B cell (primary cell): ENCODE measurements at regions not wholly inside any gene's neighbourhood (a gene's known extent, or its start where the extent isn't known, plus 50 kb on each side); places are given as distances from the start of the nearest gene placed in this dataset.

Source experiments
- ATAC-seq: fragments of 200-7000 bp; cut with Tn5 transposase; one replicate; pipeline ENCODE4 v1.10.0; 2021; ENCODE audit warnings: low read depth, mild to moderate bottlenecking, moderate number of reproducible peaks, moderate library complexity
- CTCF ChIA-PET: fragments of 350-600 bp; sonication (Branson Sonifier 250); formaldehyde crosslinking; loops from one replicate; lab custom pipeline; 2021; ENCODE audit warnings: antibody characterized with exemption, inconsistent platforms; lab: Charles Lee
- POLR2A ChIA-PET: fragments of 350-600 bp; sonication (Branson Sonifier 250); formaldehyde crosslinking; loops from one replicate; lab custom pipeline; 2021; ENCODE audit warnings: antibody characterized with exemption; lab: Charles Lee
- DNase-seq: peaks from one replicate; pipeline ENCODE4 v3.0.0; 2013
- H2AFZ ChIP-seq: 2 replicates; pipeline ENCODE4 v1.6.1; 2012; ENCODE audit warnings: mild to moderate bottlenecking, low read depth, low read length; ENCODE audit not compliant: insufficient read depth, poor library complexity, severe bottlenecking
- H3K27ac ChIP-seq, 2 donors: 1 replicate in 1 of 2; 2 replicates in 1 of 2; pipeline ENCODE4 v1.5.1; 2012 to 2013; ENCODE audit warnings: low read length in 2 of 2, mild to moderate bottlenecking in 2 of 2, moderate library complexity in 1 of 2
- H3K27me3 ChIP-seq, 4 experiments: fragments of 200-600 bp in 1 of 4; sonication (generic) in 1 of 4; replicated peaks in 1 of 4; 1 replicate in 2 of 4; 2 replicates in 2 of 4; pipeline versions ENCODE4 v1.6.1 to v1.7.0; 2013 to 2016; ENCODE audit warnings: low read length in 3 of 4, mild to moderate bottlenecking in 2 of 4, mixed read lengths in 1 of 4, moderate library complexity in 1 of 4; ENCODE audit not compliant: insufficient read depth in 4 of 4, control insufficient read depth in 3 of 4; ENCODE audit errors: control extremely low read depth in 1 of 4
- H3K36me3 ChIP-seq, 2 experiments: replicated peaks in 1 of 2; 1 replicate in 1 of 2; 2 replicates in 1 of 2; pipeline versions ENCODE4 v1.6.1 to v1.7.1; 2013; ENCODE audit warnings: low read length in 1 of 2; ENCODE audit not compliant: insufficient read depth in 2 of 2, control insufficient read depth in 1 of 2; ENCODE audit errors: control extremely low read depth in 1 of 2, extremely low read depth in 1 of 2
- H3K4me1 ChIP-seq, 2 donors: fragments of 200-600 bp in 1 of 2; sonication (generic) in 1 of 2; 1 replicate in 1 of 2; 2 replicates in 1 of 2; pipeline versions ENCODE4 v1.5.1 to v1.6.1; 2013 to 2017; ENCODE audit warnings: low read length in 2 of 2; ENCODE audit not compliant: control insufficient read depth in 2 of 2, insufficient read depth in 2 of 2
- H3K4me2 ChIP-seq: replicated peaks from 2 replicates; pipeline ENCODE3; 2012; ENCODE audit warnings: mild to moderate bottlenecking, low read depth, low read length; ENCODE audit not compliant: poor library complexity, severe bottlenecking
- H3K4me3 ChIP-seq, 5 experiments: fragments of 200-600 bp in 1 of 5; sonication (generic) in 1 of 5; 1 replicate in 3 of 5; 2 replicates in 2 of 5; pipeline versions ENCODE4 v1.5.1 to v1.7.0; 2011 to 2016; ENCODE audit warnings: low read length in 4 of 5, mild to moderate bottlenecking in 4 of 5, low read depth in 2 of 5, control low read depth in 1 of 5, moderate library complexity in 1 of 5; ENCODE audit not compliant: insufficient read depth in 1 of 5; ENCODE audit errors: control extremely low read depth in 1 of 5, extremely low read depth in 1 of 5
- H3K79me2 ChIP-seq: fragments of 200-600 bp; sonication (generic); one replicate; pipeline ENCODE4 v1.6.0; 2016; ENCODE audit warnings: low read length; ENCODE audit not compliant: control insufficient read depth, insufficient read depth
- H3K9ac ChIP-seq: fragments of 200-600 bp; sonication (generic); 2 replicates; pipeline ENCODE4 v1.6.1; 2017; ENCODE audit warnings: mild to moderate bottlenecking, low read length, moderate library complexity
- H3K9me3 ChIP-seq, 3 donors: one replicate each; pipeline versions ENCODE4 v1.6.1 to v1.7.1; 2013; ENCODE audit warnings: low read length in 2 of 3; ENCODE audit not compliant: control insufficient read depth in 2 of 3, insufficient read depth in 1 of 3; ENCODE audit errors: control extremely low read depth in 1 of 3
- H4K20me1 ChIP-seq: 2 replicates; pipeline ENCODE4 v1.6.0; 2012; ENCODE audit warnings: mild to moderate bottlenecking, low read length; ENCODE audit not compliant: insufficient read depth, control insufficient read depth, poor library complexity, severe bottlenecking
- H3K27ac Mint-ChIP-seq: one replicate; pipeline ENCODE4 v1.8.0; 2021; ENCODE audit warnings: mixed read lengths
- H3K27me3 Mint-ChIP-seq: one replicate; pipeline ENCODE4 v1.8.0; 2021; ENCODE audit warnings: mixed read lengths
- H3K4me1 Mint-ChIP-seq: one replicate; pipeline ENCODE4 v1.8.0; 2021; ENCODE audit warnings: mixed read lengths
- H3K4me3 Mint-ChIP-seq: one replicate; pipeline ENCODE4 v1.8.0; 2021; ENCODE audit warnings: mixed read lengths
- H3K9me3 Mint-ChIP-seq: one replicate; pipeline ENCODE4 v1.8.0; 2022; ENCODE audit warnings: mixed read lengths; ENCODE audit not compliant: insufficient read depth
- CTCF ChIP-seq: fragments of 200-600 bp; IDR thresholded peaks from one replicate; pipeline ENCODE4 v1.8.0; 2022; ENCODE audit warnings: antibody characterized with exemption, mild to moderate bottlenecking
- EZH2 ChIP-seq: IDR thresholded peaks from 2 replicates; pipeline ENCODE4 v1.6.1; 2012; ENCODE audit warnings: borderline replicate concordance, low read depth, mild to moderate bottlenecking, moderate library complexity, low read length; ENCODE audit not compliant: insufficient read depth, poor library complexity, severe bottlenecking
- WGBS: methylation state at CpG from one replicate; pipeline ENCODE4 v1.1.5; 2013; ENCODE audit warnings: missing lambda C conversion rate; ENCODE audit not compliant: insufficient coverage; 5-methylcytosine and 5-hydroxymethylcytosine counted together
- intact Hi-C: fragments of 100-400 bp; cut with micrococcal nuclease; formaldehyde crosslinking; loops from one replicate; pipeline ENCODE4 v1.10.0; 2022

- no peaks in the 10 kb centered on the region for H4K20me1 ChIP-seq
- 93% methylated on average over 4 of the region's 5 CpGs for WGBS
- ATAC-seq, result no peak
Measured at GRCh38 chr5:5932824-5933223, 445.5 kb downstream of the MED10 start.

GRCh38 chr5:5930561-5930960 is 447.8 kb downstream of the MED10 start:
- Histone ChIP-seq H3K27ac (no peak overlapping the region), H3K36me3 (no peaks in the 10 kb centered on the region), H3K4me2 (no peak overlapping the region), H2AFZ (no peak overlapping the region), H3K4me3 (no peak overlapping the region), H3K9me3 (no peaks in the 10 kb centered on the region), H4K20me1 (no peaks in the 10 kb centered on the region), H3K79me2 (no peaks in the 10 kb centered on the region), H3K9ac (no peak overlapping the region), H3K27me3 (no peaks in the 10 kb centered on the region), H3K4me1 (no peaks in the 10 kb centered on the region)
- Mint-ChIP-seq H3K9me3 (no peaks in the 10 kb centered on the region), H3K27me3 (peaks cover 8% of the 10 kb centered on the region), H3K4me3 (no peak overlapping the region), H3K4me1 (no peaks in the 10 kb centered on the region), H3K27ac (no peak overlapping the region)
- DNase-seq (no peak), ATAC-seq (no peak)
- intact Hi-C loops, result no loop called here
- no CpG with 5 or more reads among the region's 2 CpGs for WGBS
- ChIA-PET CTCF (no interaction called here), POLR2A (no interaction called here)
- TF ChIP-seq EZH2 (no peak), CTCF (no peak)

More at GRCh38 chr5:5932824-5933223, 445.5 kb downstream of the MED10 start:
- CTCF ChIA-PET, result no interaction called here
- no peak overlapping the region for H3K27ac Mint-ChIP-seq
- no peak for DNase-seq
- Histone ChIP-seq H3K27ac (no peak overlapping the region), H2AFZ (no peak overlapping the region), H3K9ac (no peak overlapping the region), H3K4me2 (no peak overlapping the region), H3K79me2 (no peaks in the 10 kb centered on the region), H3K27me3 (no peaks in the 10 kb centered on the region), H3K36me3 (no peaks in the 10 kb centered on the region), H3K9me3 (no peaks in the 10 kb centered on the region), H3K4me1 (no peaks in the 10 kb centered on the region), H3K4me3 (no peak overlapping the region)
- peaks cover 7% of the 10 kb centered on the region for H3K27me3 Mint-ChIP-seq
- POLR2A ChIA-PET, result no interaction called here
- H3K4me3 Mint-ChIP-seq, result no peak overlapping the region
- intact Hi-C loops, result no loop called here
- no peak for TF ChIP-seq EZH2
- TF ChIP-seq CTCF, result no peak
- no peaks in the 10 kb centered on the region for H3K4me1 Mint-ChIP-seq
- no peaks in the 10 kb centered on the region for H3K9me3 Mint-ChIP-seq
